Fibroblast of mammary gland (primary cell): ENCODE measurements at regions not wholly inside any gene's neighbourhood (a gene's known extent, or its start where the extent isn't known, plus 50 kb on each side); places are given as distances from the start of the nearest gene placed in this dataset.

Experiments used
- DNase-seq: peaks from one replicate; pipeline ENCODE4 v3.0.0-alpha.2; 2010; ENCODE audit warnings: low read depth
- H3K4me3 ChIP-seq: 2 replicates; pipeline ENCODE4 v1.5.1; 2011; ENCODE audit warnings: low read depth, mild to moderate bottlenecking, low read length, moderate library complexity; ENCODE audit not compliant: control insufficient read depth
- TF ChIP-seq, protein P1 (sequence below): conservative IDR thresholded peaks from 2 replicates; pipeline ENCODE4 v1.5.1; 2011; ENCODE audit warnings: low read depth, low read length, inconsistent platforms; ENCODE audit not compliant: control insufficient read depth, insufficient read depth

DNA sequence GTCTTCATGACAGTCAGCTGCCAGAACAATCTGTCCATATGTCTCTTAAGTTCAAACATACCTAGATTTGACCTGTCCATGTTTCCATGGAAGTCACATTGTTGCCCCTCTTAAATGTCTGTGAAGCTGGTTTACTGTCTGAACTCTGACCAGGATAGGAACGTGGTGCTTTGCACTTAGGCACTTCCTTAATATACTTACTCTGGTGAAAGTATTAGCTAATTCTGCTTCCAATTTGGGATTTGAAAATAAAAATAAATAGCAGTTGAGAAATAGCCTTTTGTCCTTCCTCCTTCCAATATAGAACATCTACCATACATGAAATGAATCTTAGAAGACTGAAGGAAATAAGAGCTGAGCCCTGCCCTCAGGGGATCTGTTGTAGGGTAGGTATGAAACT is 524.5 kb upstream of the CLINT1 start:
- H3K4me3 ChIP-seq: no peak overlapping the region
- DNase-seq: no peak
- TF ChIP-seq, protein P1, sequence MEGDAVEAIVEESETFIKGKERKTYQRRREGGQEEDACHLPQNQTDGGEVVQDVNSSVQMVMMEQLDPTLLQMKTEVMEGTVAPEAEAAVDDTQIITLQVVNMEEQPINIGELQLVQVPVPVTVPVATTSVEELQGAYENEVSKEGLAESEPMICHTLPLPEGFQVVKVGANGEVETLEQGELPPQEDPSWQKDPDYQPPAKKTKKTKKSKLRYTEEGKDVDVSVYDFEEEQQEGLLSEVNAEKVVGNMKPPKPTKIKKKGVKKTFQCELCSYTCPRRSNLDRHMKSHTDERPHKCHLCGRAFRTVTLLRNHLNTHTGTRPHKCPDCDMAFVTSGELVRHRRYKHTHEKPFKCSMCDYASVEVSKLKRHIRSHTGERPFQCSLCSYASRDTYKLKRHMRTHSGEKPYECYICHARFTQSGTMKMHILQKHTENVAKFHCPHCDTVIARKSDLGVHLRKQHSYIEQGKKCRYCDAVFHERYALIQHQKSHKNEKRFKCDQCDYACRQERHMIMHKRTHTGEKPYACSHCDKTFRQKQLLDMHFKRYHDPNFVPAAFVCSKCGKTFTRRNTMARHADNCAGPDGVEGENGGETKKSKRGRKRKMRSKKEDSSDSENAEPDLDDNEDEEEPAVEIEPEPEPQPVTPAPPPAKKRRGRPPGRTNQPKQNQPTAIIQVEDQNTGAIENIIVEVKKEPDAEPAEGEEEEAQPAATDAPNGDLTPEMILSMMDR: no peak

DNA sequence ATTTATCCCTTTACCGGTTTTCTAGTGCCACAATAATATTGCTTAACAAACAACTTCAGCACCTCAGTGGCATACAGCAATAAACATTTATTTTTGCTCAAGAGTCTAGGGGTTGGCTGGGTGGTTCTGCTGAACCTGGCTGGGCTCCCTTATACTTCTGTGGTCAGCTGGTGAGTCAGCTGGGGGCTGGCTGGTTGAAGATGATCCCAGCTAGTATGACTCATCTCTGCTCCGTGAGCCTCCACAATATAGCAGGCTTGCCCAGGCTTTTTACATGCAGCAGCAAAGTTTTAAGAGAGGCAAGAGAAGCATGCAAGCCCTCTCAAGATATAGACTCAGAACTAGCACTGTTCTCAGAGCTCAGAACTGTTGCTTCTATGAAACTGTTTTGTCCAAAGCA is 523.5 kb upstream of the CLINT1 start:
- peak; percentile 97 for DNase-seq
- TF ChIP-seq, protein P1: no peak
- H3K4me3 ChIP-seq: no peak overlapping the region

DNA sequence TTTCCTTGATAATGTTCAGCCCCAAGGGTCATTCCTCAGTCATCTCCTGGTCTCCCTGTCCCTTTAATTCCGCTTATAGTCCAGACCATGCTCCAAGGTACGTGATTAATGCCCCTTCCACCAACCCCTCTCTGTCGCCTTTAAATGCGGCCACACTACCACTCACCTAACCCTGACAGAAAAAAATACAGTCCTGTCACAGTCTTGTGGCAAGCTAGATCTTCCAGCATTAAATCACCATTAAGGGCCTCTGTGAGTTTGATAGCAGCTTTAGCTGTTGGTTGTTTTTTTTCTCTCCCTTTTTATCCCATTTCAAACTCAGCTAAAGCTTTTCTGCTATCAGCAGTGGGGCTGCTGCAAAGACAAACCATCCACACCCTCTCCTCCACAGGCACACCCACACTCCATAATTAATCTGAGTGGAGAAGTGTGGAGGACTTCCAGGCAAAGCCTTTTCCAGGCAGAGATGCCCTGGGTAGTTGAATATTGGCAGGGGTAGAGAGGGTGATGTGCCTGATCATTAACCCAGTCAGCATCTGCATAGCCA is 522.7 kb upstream of the CLINT1 start:
- TF ChIP-seq, protein P1: no peak
- no peak for DNase-seq
- no peak overlapping the region for H3K4me3 ChIP-seq

DNA sequence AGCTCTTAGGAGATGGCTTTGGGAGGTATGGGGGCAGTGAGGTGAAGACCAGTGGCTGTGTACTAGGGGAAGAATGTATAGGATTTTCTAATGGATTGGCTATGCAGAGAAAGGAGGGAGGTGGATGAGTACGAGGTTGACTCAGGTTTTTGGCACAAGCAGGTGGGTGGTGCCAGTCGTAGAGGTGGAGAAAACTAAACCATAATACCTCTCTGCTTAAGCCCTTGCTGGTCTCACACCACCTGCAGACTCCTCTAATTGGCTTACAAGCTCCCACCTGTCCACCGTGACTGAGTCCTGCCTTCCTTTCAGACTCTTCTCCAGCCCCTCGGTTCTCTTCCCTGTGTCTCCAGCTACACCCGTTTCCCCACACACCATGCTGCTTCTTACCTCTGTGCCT is 521.7 kb upstream of the CLINT1 start:
- no peak for DNase-seq
- H3K4me3 ChIP-seq: no peak overlapping the region
- TF ChIP-seq, protein P1: no peak

DNA sequence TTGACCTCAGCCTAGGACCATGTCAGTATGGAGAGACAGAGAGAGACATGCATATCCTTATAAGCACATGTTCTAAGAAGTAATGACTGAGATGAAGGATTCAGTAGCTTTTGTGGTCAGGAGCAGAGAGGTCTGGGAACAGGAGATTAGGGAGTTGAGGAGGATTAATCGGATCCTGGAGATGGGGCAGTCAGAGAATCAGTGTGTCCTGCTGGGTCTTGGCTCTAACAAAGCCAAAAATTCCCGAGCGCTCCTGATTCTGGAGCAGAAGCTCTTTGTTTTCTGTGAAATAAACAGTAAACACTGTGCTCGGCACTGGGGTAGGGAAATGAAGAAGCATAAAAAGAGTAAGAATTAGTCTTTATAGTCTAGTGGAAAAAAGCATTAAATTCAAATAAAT is 520.0 kb upstream of the CLINT1 start:
- TF ChIP-seq, protein P1: no peak
- DNase-seq: no peak
- no peak overlapping the region for H3K4me3 ChIP-seq

DNA sequence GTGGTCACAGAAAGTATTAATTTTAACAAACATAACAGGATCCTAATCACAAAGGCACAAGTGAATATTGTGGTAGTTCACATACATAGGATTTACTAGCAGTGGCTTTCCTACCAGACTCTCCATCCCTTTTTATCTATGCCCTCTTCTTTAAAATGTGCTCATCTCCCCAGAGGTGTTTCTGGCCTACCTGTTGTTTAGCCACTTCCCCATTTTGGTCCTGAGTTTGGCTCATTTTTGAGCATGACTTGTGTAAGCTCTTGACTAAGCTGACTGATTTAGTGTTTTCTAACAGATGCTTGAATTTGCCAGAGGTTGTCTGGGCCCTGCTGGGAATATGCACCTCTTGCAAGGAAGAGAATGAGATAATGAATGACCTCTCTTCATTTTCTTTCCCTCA is 517.7 kb upstream of the CLINT1 start:
- DNase-seq: no peak
- TF ChIP-seq, protein P1: no peak
- no peak overlapping the region for H3K4me3 ChIP-seq

DNA sequence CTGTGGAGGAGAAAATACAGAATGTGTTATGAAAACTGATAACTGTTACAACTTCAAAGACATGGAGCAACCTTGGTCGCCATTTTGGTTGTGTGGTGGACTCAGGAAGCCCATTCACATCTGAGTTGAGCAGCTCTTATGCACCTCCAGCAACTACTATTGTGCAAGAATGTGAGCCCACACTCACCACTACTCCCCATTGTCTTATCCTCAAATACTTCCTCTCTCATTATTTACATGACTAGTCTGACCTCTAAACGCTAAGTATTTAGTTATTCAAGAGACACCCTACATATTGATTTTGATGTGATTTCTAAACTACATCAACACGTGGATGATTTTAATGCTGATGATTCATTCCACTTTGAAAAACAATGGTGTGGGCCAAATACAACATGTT is 516.6 kb upstream of the CLINT1 start:
- TF ChIP-seq, protein P1: no peak
- no peak overlapping the region for H3K4me3 ChIP-seq
- peak; percentile 45 for DNase-seq
